ENCODE measurements at regions not wholly inside any gene's neighbourhood (a gene's known extent, or its start where the extent isn't known, plus 50 kb on each side); places are given as distances from the start of the nearest gene placed in this dataset.

DNA sequence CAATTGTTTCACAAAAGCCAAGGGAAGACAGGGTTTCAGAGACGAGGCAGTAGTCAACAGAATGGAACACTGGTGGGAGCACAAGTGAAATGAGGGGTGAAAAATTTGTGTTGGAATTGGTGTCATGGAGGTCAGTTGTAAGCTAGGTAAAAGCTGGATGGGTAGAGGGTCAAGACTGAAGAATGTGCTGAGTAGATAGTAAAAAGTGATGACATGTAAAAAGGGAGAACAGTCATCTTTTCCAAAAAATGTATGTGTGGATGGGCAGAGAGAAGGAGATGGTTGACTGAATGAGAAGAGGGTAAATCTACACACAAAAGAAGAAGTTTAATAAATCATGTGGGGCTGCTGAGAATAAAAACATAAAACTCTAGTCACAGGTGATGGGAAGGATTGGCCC is 92.7 kb upstream of the COL3A1 start:
- no peak overlapping the region for H3K27ac Mint-ChIP-seq
- peaks cover 0 to 10% (median 2%) of the 10 kb centered on the region in 7 donors for H3K9me3 Mint-ChIP-seq
- Histone ChIP-seq H3K4me3 (replicated peaks in 1 of 3; ENCODE audit: low read depth in 2 of 3, low read length in 3 of 3) (no peak overlapping the region), H3K36me3 (replicated peaks in 1 of 2; ENCODE audit: control insufficient read depth in 1 of 2, insufficient read depth in 2 of 2, low read length in 2 of 2) (no peaks in the 10 kb centered on the region), H3K79me2 (ENCODE audit: insufficient read depth, low read length) (no peaks in the 10 kb centered on the region), H4K20me1 (ENCODE audit: insufficient read depth, low read length) (no peaks in the 10 kb centered on the region), H3K27ac (ENCODE audit: low read depth in 1 of 2, low read length in 2 of 2) (no peak overlapping the region), H3K4me1 (ENCODE audit: control insufficient read depth in 1 of 2, insufficient read depth in 2 of 2, low read length in 2 of 2) (no peaks in the 10 kb centered on the region), H3K4me2 (replicated peaks; ENCODE audit: extremely low read depth, low read length, poor library complexity, severe bottlenecking) (no peak overlapping the region), H2AFZ (ENCODE audit: insufficient read depth, low read depth, low read length, poor library complexity, severe bottlenecking) (no peak overlapping the region), H3K27me3 (ENCODE audit: control insufficient read depth in 2 of 2, insufficient read depth in 2 of 2, low read length in 2 of 2) (no peaks in the 10 kb centered on the region), H3K9ac (ENCODE audit: insufficient read depth, low read length, poor library complexity, severe bottlenecking) (no peak overlapping the region), H3K9me3 (replicated peaks in 1 of 2; ENCODE audit: control insufficient read depth in 1 of 2, insufficient read depth in 1 of 2, low read length in 2 of 2) (no peaks in the 10 kb centered on the region)
- no peak overlapping the region for H3K4me3 Mint-ChIP-seq
- H3K27me3 Mint-ChIP-seq (ENCODE audit: low read depth in 3 of 3): no peaks in the 10 kb centered on the region
- H3K4me1 Mint-ChIP-seq: no peaks in the 10 kb centered on the region
- WGBS (ENCODE audit: insufficient coverage): 70% methylated on average over 1 of the region's 1 CpG
- no peak for DNase-seq
- no peaks in the 10 kb centered on the region for H3K36me3 Mint-ChIP-seq
- TF ChIP-seq, protein P1, sequence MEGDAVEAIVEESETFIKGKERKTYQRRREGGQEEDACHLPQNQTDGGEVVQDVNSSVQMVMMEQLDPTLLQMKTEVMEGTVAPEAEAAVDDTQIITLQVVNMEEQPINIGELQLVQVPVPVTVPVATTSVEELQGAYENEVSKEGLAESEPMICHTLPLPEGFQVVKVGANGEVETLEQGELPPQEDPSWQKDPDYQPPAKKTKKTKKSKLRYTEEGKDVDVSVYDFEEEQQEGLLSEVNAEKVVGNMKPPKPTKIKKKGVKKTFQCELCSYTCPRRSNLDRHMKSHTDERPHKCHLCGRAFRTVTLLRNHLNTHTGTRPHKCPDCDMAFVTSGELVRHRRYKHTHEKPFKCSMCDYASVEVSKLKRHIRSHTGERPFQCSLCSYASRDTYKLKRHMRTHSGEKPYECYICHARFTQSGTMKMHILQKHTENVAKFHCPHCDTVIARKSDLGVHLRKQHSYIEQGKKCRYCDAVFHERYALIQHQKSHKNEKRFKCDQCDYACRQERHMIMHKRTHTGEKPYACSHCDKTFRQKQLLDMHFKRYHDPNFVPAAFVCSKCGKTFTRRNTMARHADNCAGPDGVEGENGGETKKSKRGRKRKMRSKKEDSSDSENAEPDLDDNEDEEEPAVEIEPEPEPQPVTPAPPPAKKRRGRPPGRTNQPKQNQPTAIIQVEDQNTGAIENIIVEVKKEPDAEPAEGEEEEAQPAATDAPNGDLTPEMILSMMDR (IDR thresholded peaks at IDR 0.05): no peak
- intact Hi-C loops (cut with micrococcal nuclease): no loop called here

DNA sequence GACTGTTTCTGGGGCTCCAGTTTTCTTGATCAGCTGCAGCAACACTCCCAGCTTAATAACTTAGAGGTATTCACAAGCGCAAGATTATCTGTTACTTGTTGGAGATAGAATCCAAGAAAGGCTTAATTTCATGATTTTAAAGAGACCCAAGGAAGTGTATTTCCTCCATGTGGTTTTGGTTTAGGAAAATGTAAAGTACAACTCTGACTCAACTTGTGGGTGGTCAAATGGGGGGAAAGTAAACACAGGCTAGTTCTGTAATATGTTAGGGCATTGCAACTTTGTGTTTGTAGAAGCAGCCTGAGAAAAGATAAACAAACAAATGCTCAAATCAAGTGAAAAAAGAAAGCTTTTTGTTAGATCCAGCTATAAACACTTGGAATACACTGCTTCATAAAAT is 90.1 kb upstream of the COL3A1 start:
- no peaks in the 10 kb centered on the region for H3K36me3 Mint-ChIP-seq
- TF ChIP-seq, protein P1 (IDR thresholded peaks at IDR 0.05): no peak
- intact Hi-C loops (cut with micrococcal nuclease): no loop called here
- H3K9me3 Mint-ChIP-seq: peaks cover 0 to 12% (median 2%) of the 10 kb centered on the region in 7 donors
- Histone ChIP-seq H3K27me3 (ENCODE audit: control insufficient read depth in 2 of 2, insufficient read depth in 2 of 2, low read length in 2 of 2) (no peaks in the 10 kb centered on the region), H3K4me2 (replicated peaks; ENCODE audit: extremely low read depth, low read length, poor library complexity, severe bottlenecking) (no peak overlapping the region), H3K27ac (ENCODE audit: low read depth in 1 of 2, low read length in 2 of 2) (no peak overlapping the region), H3K36me3 (replicated peaks in 1 of 2; ENCODE audit: control insufficient read depth in 1 of 2, insufficient read depth in 2 of 2, low read length in 2 of 2) (no peaks in the 10 kb centered on the region), H2AFZ (ENCODE audit: insufficient read depth, low read depth, low read length, poor library complexity, severe bottlenecking) (no peak overlapping the region), H3K4me1 (ENCODE audit: control insufficient read depth in 1 of 2, insufficient read depth in 2 of 2, low read length in 2 of 2) (no peaks in the 10 kb centered on the region), H3K79me2 (ENCODE audit: insufficient read depth, low read length) (no peaks in the 10 kb centered on the region), H3K9ac (ENCODE audit: insufficient read depth, low read length, poor library complexity, severe bottlenecking) (no peak overlapping the region), H3K9me3 (replicated peaks in 1 of 2; ENCODE audit: control insufficient read depth in 1 of 2, insufficient read depth in 1 of 2, low read length in 2 of 2) (peaks cover 0 to 10% of the 10 kb centered on the region in 2 donors), H3K4me3 (replicated peaks in 1 of 3; ENCODE audit: low read depth in 2 of 3, low read length in 3 of 3) (no peak overlapping the region), H4K20me1 (ENCODE audit: insufficient read depth, low read length) (no peaks in the 10 kb centered on the region)
- no CpG with 5 or more reads among the region's 1 CpG for WGBS (ENCODE audit: insufficient coverage)
- H3K4me3 Mint-ChIP-seq: no peak overlapping the region
- DNase-seq: no peak
- no peaks in the 10 kb centered on the region for H3K4me1 Mint-ChIP-seq
- H3K27ac Mint-ChIP-seq: no peak overlapping the region
- H3K27me3 Mint-ChIP-seq (ENCODE audit: low read depth in 3 of 3): no peaks in the 10 kb centered on the region

All from CD14-positive monocyte (primary cell).